GM12873 (cell line): ENCODE measurements at regions not wholly inside any gene's neighbourhood (a gene's known extent, or its start where the extent isn't known, plus 50 kb on each side); places are given as distances from the start of the nearest gene placed in this dataset.

Source experiments
- CTCF ChIP-seq: IDR thresholded peaks from 2 replicates; pipeline ENCODE4 v1.5.1; 2012; ENCODE audit warnings: low read depth, mild to moderate bottlenecking, moderate library complexity, low read length, control low read depth; ENCODE audit not compliant: insufficient read depth; ENCODE audit errors: missing control alignments

GRCh38 chr3:194077602-194078001 is 58.3 kb upstream of the HES1 start:
- TF ChIP-seq CTCF, result no peak

- no peak for TF ChIP-seq CTCF
These were observed 57.7 kb upstream of the HES1 start for GRCh38 chr3:194078045-194078821.

GRCh38 chr3:194079702-194080172 is 56.2 kb upstream of the HES1 start:
- no peak for TF ChIP-seq CTCF

- TF ChIP-seq CTCF, result no peak
These were observed 55.5 kb upstream of the HES1 start for GRCh38 chr3:194080436-194080835.

- no peak for TF ChIP-seq CTCF
These were observed 54.8 kb upstream of the HES1 start for GRCh38 chr3:194080913-194081800.

GRCh38 chr3:194081826-194082225 is 54.1 kb upstream of the HES1 start:
- TF ChIP-seq CTCF, result no peak

- TF ChIP-seq CTCF, result no peak
These were observed 53.0 kb upstream of the HES1 start for GRCh38 chr3:194082743-194083636.
